ENCODE measurements at regions not wholly inside any gene's neighbourhood (a gene's known extent, or its start where the extent isn't known, plus 50 kb on each side); places are given as distances from the start of the nearest gene placed in this dataset.

DNA sequence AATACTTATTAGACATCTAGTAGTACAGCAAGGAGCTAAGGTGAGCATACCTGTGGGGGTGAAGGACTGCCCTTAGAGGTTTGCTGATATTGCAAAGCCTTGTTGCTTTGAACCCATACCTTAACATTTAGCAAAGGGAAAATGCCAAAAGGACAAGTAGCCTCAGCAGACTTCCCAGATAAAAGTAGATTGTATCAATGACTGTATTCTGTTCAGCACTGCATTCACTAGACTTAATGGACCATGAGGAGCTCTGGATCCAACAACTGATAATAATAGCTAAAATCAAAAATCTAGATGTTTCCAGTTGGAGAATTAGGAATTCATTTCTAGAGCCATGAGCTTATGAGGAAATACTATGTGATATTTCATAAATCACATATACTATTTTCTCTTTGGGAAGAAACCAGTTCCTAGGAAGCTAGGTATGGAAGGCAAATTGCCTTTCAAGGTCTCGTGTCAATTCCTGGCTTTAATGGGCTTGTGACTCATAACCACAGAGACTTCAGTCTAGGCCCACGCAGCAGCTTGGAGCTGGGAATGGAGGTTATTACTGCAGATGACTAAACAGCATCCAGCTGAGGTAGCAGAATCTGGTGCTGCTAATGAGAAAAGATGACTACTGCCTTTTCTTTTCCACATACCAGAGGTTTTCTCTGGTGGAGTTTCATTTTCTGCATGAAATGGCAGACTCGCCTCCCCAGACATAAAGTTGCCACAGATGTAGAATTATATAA is 191.2 kb upstream of the NABP1 start:
- no peak for TF ChIP-seq CTCF (IDR thresholded peaks at IDR 0.05; ENCODE audit: insufficient read depth, low read length)
- TF ChIP-seq POLR2AphosphoS5 (IDR thresholded peaks at IDR 0.05; ENCODE audit: low read depth), result no peak

Measured in HL-60 (cell line).